H1 (cell line): ENCODE measurements at regions not wholly inside any gene's neighbourhood (a gene's known extent, or its start where the extent isn't known, plus 50 kb on each side); places are given as distances from the start of the nearest gene placed in this dataset.

ENCODE experiments used
- CHD7 ChIP-seq: fragments of 300-600 bp; sonication (generic); IDR thresholded peaks from 2 replicates; pipeline ENCODE4 v1.7.1; 2012; ENCODE audit warnings: low read length, moderate library complexity, mild to moderate bottlenecking, inconsistent platforms; ENCODE audit not compliant: insufficient replicate concordance
- POU5F1 ChIP-seq: IDR thresholded peaks from 2 replicates; pipeline ENCODE4 v1.6.1; 2011; ENCODE audit warnings: low read depth, mild to moderate bottlenecking, low read length, moderate library complexity

DNA sequence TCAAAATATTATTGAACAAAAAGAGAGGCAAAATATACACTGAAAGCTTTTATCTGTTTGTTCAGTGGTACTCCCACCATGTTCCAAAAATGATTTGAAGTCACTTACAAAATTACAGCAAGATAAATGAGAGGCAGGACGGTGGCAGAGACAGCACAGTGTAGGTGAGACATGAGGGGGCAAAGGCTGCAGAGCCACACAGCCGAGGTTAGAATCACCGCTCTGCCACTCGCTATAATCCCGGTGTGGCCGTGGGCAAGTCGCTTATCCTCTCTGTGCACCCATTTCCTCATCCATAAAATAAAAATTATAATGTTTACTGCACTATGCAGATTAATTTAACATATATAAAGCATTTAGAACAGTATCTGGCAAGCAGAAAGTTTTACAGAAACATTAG is 140.1 kb upstream of the BEND6 start (continued):
- no peak for TF ChIP-seq CHD7
- no peak for TF ChIP-seq POU5F1
